ENCODE measurements at regions not wholly inside any gene's neighbourhood (a gene's known extent, or its start where the extent isn't known, plus 50 kb on each side); places are given as distances from the start of the nearest gene placed in this dataset.

DNA sequence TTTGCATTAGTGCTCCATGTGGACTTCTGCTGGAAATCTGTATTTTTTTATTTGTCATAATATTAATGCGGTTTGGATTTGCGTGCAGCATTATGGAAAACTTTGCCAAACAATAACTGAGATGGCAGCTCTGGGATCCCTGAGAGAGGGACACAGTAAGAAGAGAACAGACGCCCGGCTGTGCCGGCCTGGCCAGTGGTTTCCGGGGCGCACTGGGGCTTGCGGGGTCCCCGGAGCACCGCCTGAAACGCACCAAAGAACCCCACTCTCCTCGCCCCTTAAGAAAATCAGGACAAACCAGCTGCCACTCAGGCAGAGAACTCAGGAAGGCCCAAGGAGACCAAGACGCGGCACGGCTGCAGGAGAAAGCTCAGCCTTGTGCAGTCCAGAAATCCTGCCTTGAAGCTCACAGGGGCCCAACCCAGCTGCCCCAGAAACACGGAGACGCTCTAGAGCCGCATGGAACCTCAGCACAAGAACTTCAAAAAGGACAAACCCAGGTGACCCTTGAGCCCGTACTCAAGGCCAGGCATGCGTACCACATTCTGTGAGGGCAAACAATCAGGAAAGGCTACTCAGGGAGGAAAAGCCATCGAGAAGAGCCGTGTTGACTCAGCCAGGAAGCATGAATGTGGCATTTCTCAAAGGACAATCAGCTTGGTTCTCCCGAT, 226.5 kb upstream of the CDYL start:
- DNase-seq, result no peak

DNA sequence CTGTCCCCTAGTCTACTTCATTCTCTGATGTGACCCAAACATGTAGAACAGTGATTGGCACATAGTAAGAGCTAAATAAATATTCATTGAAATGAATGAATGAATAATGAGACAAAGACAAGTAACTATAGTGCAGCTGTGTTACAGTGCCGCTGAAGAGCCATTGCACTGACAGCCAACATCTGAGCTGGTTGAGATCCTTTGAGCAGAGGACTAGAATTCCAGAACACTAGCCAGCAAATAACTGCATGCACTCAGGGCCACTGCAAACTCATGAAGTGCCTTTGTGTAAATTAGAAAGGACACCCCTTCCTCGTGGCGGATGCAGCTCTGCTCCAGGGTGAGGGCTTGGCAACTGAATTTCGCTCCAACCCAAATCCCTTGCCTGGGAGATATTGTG, 230.3 kb upstream of the CDYL start:
- no peak for DNase-seq

- no peak for DNase-seq
Measured at GRCh38 chr6:4543596-4543995, 232.6 kb upstream of the CDYL start.

DNA sequence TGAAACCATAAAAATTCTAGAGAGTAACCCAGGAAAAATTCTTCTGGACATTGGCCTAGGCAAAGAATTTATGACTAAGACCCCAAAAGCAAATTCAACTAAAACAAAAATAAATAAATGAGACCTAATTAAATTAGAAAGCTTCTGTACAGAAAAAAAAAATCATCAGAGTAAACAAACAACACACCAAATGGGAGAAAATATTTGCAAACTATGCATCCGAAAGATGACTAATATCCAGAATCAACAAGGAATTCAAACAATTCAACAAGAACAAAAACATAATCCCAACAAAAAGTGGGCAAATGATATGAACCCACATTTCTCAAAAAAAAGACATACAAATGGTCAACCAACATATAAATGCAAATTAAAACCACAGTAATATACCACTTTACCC, 242.6 kb upstream of the CDYL start:
- DNase-seq, result no peak

- DNase-seq, result no peak
Measured at GRCh38 chr6:4531406-4531805, 244.8 kb upstream of the CDYL start.

DNA sequence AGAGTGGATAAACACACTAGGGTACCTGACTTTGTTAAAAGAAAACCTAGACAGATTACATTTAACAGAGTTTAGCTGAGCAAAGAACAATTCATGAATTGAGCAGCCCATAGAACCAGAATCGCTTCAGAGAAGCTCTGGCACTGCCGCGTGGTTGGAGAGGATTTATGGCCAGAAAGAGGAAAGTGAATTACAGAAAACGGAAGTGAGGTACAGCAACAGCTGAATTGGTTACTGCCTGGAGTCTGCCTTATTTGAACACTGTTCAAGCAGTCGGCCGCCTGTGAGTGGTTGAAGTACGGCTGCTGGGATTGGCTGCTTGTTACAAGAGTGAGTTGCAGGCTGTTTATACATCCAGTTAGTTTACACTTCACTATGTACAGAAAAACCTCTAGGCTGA, 253.8 kb upstream of the CDYL start:
- DNase-seq, result no peak

GRCh38 chr6:4521070-4521469, 255.1 kb upstream of the CDYL start:
- no peak for DNase-seq

- DNase-seq, result no peak
Measured at GRCh38 chr6:4518506-4518905, 257.7 kb upstream of the CDYL start.

DNA sequence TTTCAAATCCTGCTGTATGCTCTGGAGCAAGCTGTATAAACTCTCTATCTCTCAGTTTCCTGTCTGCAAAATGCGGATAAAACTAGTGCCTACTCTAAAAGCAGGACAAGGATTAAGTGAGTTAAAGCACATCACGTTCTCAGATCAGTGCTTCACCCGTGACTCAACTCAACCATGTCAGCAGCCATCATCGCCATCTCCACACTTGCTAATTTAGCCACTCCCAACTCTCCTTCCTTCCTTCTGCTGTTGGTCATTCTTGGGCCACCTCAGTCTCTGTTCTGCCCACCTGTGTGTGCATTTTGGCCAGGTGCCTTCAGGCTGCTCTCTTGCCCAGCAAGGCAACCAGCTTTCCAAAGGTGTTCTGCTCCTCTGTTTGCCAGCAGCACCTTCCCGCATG, 260.0 kb upstream of the CDYL start:
- no peak for DNase-seq

DNA sequence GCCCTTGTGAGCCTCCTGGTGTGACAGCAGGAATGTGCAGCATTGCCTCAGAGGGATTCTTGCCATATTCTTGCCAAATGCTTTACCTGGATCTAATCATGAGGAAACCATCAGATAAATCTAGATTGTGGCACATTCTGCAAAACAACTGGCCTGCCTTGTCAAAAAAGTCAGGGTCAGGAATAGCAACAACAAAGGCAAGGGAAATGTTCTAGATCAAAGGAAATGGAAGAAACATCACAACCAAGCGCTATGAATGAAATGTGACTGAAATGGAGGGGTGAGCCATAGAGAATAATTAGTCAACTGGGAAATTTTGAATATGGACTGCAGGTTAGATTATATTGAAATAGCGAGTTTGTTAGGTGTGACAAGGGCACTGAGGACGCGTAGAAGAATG, 262.6 kb upstream of the CDYL start:
- no peak for DNase-seq

DNA sequence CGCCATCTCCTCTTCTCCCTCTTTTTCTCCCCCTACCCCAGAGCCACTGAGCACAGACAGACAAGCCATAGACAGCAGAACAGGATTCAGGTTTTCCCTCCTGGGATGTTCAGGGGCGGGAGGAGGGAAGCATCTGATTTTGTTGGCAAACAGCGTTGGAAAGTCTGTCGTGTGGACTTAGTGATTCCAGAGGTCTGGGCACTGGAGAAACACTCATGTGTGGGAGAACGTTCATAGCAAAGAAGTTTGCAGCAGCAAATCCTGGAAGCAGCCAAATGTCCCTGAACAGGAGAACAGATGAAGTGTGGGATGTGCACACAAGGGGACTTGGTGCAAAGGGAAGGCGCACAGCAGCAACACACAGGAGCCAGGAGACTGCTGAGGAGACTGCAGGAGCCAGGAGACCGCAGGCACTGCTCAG, 264.1 kb upstream of the CDYL start:
- no peak for DNase-seq

DNA sequence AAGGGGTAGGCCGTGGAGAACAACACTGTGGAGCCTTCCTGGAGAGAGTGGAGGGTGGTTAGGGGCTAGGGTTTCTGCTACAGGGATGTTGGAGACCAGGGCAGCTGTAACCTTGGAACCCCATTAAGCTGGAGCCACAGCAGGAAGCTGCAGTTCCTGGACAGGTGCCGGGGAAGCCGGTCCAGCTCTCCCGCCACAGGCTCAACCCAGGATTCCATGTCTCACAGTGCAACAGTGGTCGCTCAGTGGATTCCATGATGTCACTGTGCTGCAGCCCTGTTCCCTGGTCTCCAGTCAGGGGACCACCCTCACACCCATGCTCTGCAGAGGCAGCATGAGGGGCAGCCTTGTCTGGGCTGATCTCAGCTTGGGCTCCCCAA, 264.6 kb upstream of the CDYL start:
- no peak for DNase-seq

- DNase-seq, result no peak
Measured at GRCh38 chr6:4510906-4511640, 265.1 kb upstream of the CDYL start.

DNA sequence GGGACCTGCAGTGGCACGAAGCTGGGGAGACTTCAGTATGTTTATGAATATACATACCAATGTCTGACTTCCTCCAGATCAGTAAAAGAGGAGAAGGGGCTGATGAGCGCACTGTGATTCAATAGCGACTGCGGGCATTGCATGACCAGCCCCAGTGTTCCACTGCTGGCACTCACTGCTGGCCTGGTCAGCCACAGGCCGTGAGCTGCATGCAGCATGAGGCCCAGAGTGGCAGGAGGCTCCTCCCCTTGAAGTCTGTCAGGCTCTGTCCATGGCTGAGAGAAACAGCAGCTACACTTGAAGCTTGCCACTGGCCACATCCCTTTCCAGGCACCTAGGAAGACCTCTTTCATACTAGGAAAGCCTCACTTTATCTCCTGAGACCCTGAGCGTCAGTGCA, 265.9 kb upstream of the CDYL start:
- DNase-seq, result no peak

DNA sequence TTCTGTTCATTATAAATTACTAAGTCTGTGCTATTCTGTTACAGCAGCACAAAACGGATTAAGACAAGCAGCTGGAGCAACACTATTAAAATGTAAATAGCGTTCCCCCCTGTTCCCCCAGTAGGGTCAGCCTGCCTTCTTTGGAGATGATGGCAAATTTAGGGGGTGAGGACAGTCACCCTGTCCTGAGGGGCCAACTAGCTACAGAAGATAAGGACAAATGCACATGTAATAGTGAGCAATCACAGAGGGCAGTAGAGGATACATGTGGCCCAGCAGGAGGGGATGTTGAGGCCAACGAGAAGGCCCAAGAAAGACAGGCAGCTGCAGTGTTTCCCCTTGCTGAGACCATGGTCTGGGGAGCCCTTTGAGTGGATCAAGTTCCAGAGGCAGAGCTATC, 266.7 kb upstream of the CDYL start:
- no peak for DNase-seq

DNA sequence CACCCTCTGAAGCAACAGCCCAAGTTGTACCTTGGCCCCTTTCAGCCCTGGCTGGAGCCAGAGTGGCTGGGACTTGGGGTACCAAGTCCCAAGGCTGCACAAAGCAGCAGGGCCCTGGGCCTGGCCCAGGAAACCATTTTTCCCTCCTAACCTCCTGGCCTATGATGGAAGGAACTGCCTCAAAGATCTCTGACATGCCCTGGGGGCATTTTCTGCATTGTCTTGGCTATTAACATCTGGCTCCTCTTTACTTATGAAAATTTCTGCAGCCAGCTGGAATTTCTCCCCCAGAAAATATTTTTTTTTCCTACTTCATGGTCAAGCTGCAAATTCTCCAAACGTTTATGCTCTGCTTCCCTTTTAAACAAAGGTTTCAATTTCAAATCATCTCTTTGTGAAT, 269.4 kb upstream of the CDYL start:
- DNase-seq, result no peak

- no peak for DNase-seq
Measured at GRCh38 chr6:4506223-4506622, 270.0 kb upstream of the CDYL start.

- DNase-seq, result no peak
Measured at GRCh38 chr6:4504700-4505099, 271.5 kb upstream of the CDYL start.

- no peak for DNase-seq
Measured at GRCh38 chr6:4503700-4504099, 272.5 kb upstream of the CDYL start.

GRCh38 chr6:4496284-4496683, 279.9 kb upstream of the CDYL start:
- no peak for DNase-seq

GRCh38 chr6:4491501-4492260, 284.5 kb upstream of the CDYL start:
- DNase-seq, result no peak

- no peak for DNase-seq
Measured at GRCh38 chr6:4489538-4489937, 286.7 kb upstream of the CDYL start.

DNA sequence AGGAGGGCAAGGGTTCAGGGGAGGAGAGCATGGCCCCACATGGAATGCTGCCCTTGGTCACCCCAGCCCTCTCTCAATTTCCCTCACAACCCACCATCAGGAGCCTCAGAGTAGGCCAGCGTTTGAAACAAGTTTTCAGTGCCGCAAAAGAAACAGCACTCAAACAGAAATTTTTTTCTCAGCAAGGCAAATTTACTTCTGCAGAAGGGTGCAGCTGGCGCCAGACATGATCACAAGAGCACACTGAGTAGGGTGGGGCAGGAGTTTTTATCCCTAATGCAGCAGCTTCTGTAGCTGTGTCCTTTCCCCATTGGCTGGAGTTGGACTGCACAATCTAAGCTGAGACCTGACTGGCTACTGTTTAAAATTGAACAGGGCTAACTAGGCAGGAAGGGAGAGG, 287.8 kb upstream of the CDYL start:
- DNase-seq, result no peak

DNA sequence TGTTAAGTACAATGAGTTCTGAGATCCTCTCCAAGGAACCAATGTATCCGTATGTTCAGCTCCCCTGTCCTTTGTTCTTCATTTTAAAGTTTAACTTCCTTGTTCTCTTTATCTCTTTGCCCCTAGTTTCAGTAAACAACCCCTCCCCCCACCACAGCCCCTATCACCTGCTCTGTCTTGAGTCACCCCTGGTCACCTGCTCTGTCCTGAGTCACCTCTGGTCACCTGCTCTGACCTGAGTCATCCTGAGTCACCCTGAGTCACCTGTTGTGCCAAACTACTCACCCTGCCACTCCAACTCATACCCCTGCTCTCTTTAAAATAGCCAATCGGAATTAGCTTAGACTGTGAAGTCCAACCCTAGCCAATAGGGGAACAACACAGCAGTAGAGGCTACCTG, 288.7 kb upstream of the CDYL start:
- DNase-seq, result no peak

Data from T-helper 9 cell (primary cell).